B cell (primary cell): ENCODE measurements at regions not wholly inside any gene's neighbourhood (a gene's known extent, or its start where the extent isn't known, plus 50 kb on each side); places are given as distances from the start of the nearest gene placed in this dataset.

Experiments used
- ATAC-seq: fragments of 200-7000 bp; cut with Tn5 transposase; one replicate; pipeline ENCODE4 v1.10.0; 2021; ENCODE audit warnings: low read depth, mild to moderate bottlenecking, moderate number of reproducible peaks, moderate library complexity
- CTCF ChIA-PET: fragments of 350-600 bp; sonication (Branson Sonifier 250); formaldehyde crosslinking; loops from one replicate; lab custom pipeline; 2021; ENCODE audit warnings: antibody characterized with exemption, inconsistent platforms; lab: Charles Lee
- POLR2A ChIA-PET: fragments of 350-600 bp; sonication (Branson Sonifier 250); formaldehyde crosslinking; loops from one replicate; lab custom pipeline; 2021; ENCODE audit warnings: antibody characterized with exemption; lab: Charles Lee
- DNase-seq: peaks from one replicate; pipeline ENCODE4 v3.0.0; 2013
- H2AFZ ChIP-seq: 2 replicates; pipeline ENCODE4 v1.6.1; 2012; ENCODE audit warnings: mild to moderate bottlenecking, low read depth, low read length; ENCODE audit not compliant: insufficient read depth, poor library complexity, severe bottlenecking
- H3K27ac ChIP-seq, 2 donors: 1 replicate in 1 of 2; 2 replicates in 1 of 2; pipeline ENCODE4 v1.5.1; 2012 to 2013; ENCODE audit warnings: low read length in 2 of 2, mild to moderate bottlenecking in 2 of 2, moderate library complexity in 1 of 2
- H3K27me3 ChIP-seq, 4 experiments: fragments of 200-600 bp in 1 of 4; sonication (generic) in 1 of 4; replicated peaks in 1 of 4; 1 replicate in 2 of 4; 2 replicates in 2 of 4; pipeline versions ENCODE4 v1.6.1 to v1.7.0; 2013 to 2016; ENCODE audit warnings: low read length in 3 of 4, mild to moderate bottlenecking in 2 of 4, mixed read lengths in 1 of 4, moderate library complexity in 1 of 4; ENCODE audit not compliant: insufficient read depth in 4 of 4, control insufficient read depth in 3 of 4; ENCODE audit errors: control extremely low read depth in 1 of 4
- H3K36me3 ChIP-seq, 2 experiments: replicated peaks in 1 of 2; 1 replicate in 1 of 2; 2 replicates in 1 of 2; pipeline versions ENCODE4 v1.6.1 to v1.7.1; 2013; ENCODE audit warnings: low read length in 1 of 2; ENCODE audit not compliant: insufficient read depth in 2 of 2, control insufficient read depth in 1 of 2; ENCODE audit errors: control extremely low read depth in 1 of 2, extremely low read depth in 1 of 2
- H3K4me1 ChIP-seq, 2 donors: fragments of 200-600 bp in 1 of 2; sonication (generic) in 1 of 2; 1 replicate in 1 of 2; 2 replicates in 1 of 2; pipeline versions ENCODE4 v1.5.1 to v1.6.1; 2013 to 2017; ENCODE audit warnings: low read length in 2 of 2; ENCODE audit not compliant: control insufficient read depth in 2 of 2, insufficient read depth in 2 of 2
- H3K4me2 ChIP-seq: replicated peaks from 2 replicates; pipeline ENCODE3; 2012; ENCODE audit warnings: mild to moderate bottlenecking, low read depth, low read length; ENCODE audit not compliant: poor library complexity, severe bottlenecking
- H3K4me3 ChIP-seq, 5 experiments: fragments of 200-600 bp in 1 of 5; sonication (generic) in 1 of 5; 1 replicate in 3 of 5; 2 replicates in 2 of 5; pipeline versions ENCODE4 v1.5.1 to v1.7.0; 2011 to 2016; ENCODE audit warnings: low read length in 4 of 5, mild to moderate bottlenecking in 4 of 5, low read depth in 2 of 5, control low read depth in 1 of 5, moderate library complexity in 1 of 5; ENCODE audit not compliant: insufficient read depth in 1 of 5; ENCODE audit errors: control extremely low read depth in 1 of 5, extremely low read depth in 1 of 5
- H3K79me2 ChIP-seq: fragments of 200-600 bp; sonication (generic); one replicate; pipeline ENCODE4 v1.6.0; 2016; ENCODE audit warnings: low read length; ENCODE audit not compliant: control insufficient read depth, insufficient read depth
- H3K9ac ChIP-seq: fragments of 200-600 bp; sonication (generic); 2 replicates; pipeline ENCODE4 v1.6.1; 2017; ENCODE audit warnings: mild to moderate bottlenecking, low read length, moderate library complexity
- H3K9me3 ChIP-seq, 3 donors: one replicate each; pipeline versions ENCODE4 v1.6.1 to v1.7.1; 2013; ENCODE audit warnings: low read length in 2 of 3; ENCODE audit not compliant: control insufficient read depth in 2 of 3, insufficient read depth in 1 of 3; ENCODE audit errors: control extremely low read depth in 1 of 3
- H4K20me1 ChIP-seq: 2 replicates; pipeline ENCODE4 v1.6.0; 2012; ENCODE audit warnings: mild to moderate bottlenecking, low read length; ENCODE audit not compliant: insufficient read depth, control insufficient read depth, poor library complexity, severe bottlenecking
- H3K27ac Mint-ChIP-seq: one replicate; pipeline ENCODE4 v1.8.0; 2021; ENCODE audit warnings: mixed read lengths
- H3K27me3 Mint-ChIP-seq: one replicate; pipeline ENCODE4 v1.8.0; 2021; ENCODE audit warnings: mixed read lengths
- H3K4me1 Mint-ChIP-seq: one replicate; pipeline ENCODE4 v1.8.0; 2021; ENCODE audit warnings: mixed read lengths
- H3K4me3 Mint-ChIP-seq: one replicate; pipeline ENCODE4 v1.8.0; 2021; ENCODE audit warnings: mixed read lengths
- H3K9me3 Mint-ChIP-seq: one replicate; pipeline ENCODE4 v1.8.0; 2022; ENCODE audit warnings: mixed read lengths; ENCODE audit not compliant: insufficient read depth
- CTCF ChIP-seq: fragments of 200-600 bp; IDR thresholded peaks from one replicate; pipeline ENCODE4 v1.8.0; 2022; ENCODE audit warnings: antibody characterized with exemption, mild to moderate bottlenecking
- EZH2 ChIP-seq: IDR thresholded peaks from 2 replicates; pipeline ENCODE4 v1.6.1; 2012; ENCODE audit warnings: borderline replicate concordance, low read depth, mild to moderate bottlenecking, moderate library complexity, low read length; ENCODE audit not compliant: insufficient read depth, poor library complexity, severe bottlenecking
- WGBS: methylation state at CpG from one replicate; pipeline ENCODE4 v1.1.5; 2013; ENCODE audit warnings: missing lambda C conversion rate; ENCODE audit not compliant: insufficient coverage; 5-methylcytosine and 5-hydroxymethylcytosine counted together
- intact Hi-C: fragments of 100-400 bp; cut with micrococcal nuclease; formaldehyde crosslinking; loops from one replicate; pipeline ENCODE4 v1.10.0; 2022

DNA sequence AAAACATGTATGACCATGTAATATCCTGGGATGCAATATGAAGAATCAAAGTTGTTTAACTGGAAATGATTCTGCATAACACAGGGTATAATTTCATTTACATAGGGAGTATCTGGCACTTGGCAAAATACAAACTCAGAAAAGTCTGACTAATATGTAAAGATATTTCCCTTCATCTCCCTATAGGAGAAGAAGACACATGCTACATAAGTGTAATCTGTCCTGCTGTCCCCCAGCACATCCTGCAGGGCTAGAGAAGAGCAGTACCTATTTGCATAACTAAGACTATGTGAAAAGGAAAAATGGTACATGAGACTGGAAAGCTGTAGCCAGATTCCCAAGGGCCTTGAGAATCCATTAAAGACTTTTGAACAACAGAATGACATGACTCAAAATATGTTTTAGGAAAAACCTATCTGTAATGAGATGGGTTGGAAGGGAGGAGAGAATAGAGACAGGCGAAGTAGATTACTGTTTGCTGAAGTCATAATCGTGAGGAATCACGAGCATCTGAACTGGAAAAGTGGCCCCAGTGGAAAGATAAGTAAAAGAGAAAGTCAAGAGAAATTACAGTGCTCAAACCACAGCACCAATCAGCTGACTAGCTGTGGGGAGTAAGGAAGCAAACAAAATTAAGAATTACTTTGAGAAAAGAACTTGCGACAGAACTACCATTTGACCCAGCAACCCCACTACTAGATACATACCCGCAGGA, 155.1 kb upstream of the HMGA2 start:
- DNase-seq, result no peak
- intact Hi-C loops, result no loop called here
- Histone ChIP-seq H2AFZ (no peak overlapping the region), H3K4me2 (no peak overlapping the region), H4K20me1 (no peaks in the 10 kb centered on the region), H3K79me2 (no peaks in the 10 kb centered on the region), H3K9ac (no peak overlapping the region), H3K4me1 (no peaks in the 10 kb centered on the region), H3K27ac (no peak overlapping the region), H3K4me3 (no peak overlapping the region), H3K27me3 (no peaks in the 10 kb centered on the region), H3K9me3 (no peaks in the 10 kb centered on the region), H3K36me3 (no peaks in the 10 kb centered on the region)
- ATAC-seq, result no peak
- CTCF ChIA-PET, result no interaction called here
- WGBS, result 100% methylated on average over 2 of the region's 5 CpGs
- Mint-ChIP-seq H3K4me1 (no peaks in the 10 kb centered on the region), H3K27me3 (peaks cover 3% of the 10 kb centered on the region), H3K27ac (no peak overlapping the region), H3K9me3 (no peaks in the 10 kb centered on the region), H3K4me3 (no peak overlapping the region)
- TF ChIP-seq EZH2 (no peak), CTCF (no peak)
- POLR2A ChIA-PET, result no interaction called here

- no peaks in the 10 kb centered on the region for H3K4me1 Mint-ChIP-seq
- TF ChIP-seq EZH2 (no peak), CTCF (no peak)
- 100% methylated on average over 1 of the region's 3 CpGs for WGBS
- H3K9me3 ChIP-seq, result no peaks in the 10 kb centered on the region
- no peak overlapping the region for H3K27ac ChIP-seq
- H3K36me3 ChIP-seq, result no peaks in the 10 kb centered on the region
- POLR2A ChIA-PET, result no interaction called here
- H3K27ac Mint-ChIP-seq, result no peak overlapping the region
- no peaks in the 10 kb centered on the region for H4K20me1 ChIP-seq
- peaks cover 3% of the 10 kb centered on the region for H3K27me3 Mint-ChIP-seq
- H3K9ac ChIP-seq, result no peak overlapping the region
- no peaks in the 10 kb centered on the region for H3K4me1 ChIP-seq
- DNase-seq (no peak), ATAC-seq (no peak)
- no peak overlapping the region for H2AFZ ChIP-seq
- H3K4me3 Mint-ChIP-seq, result no peak overlapping the region
- H3K4me2 ChIP-seq, result no peak overlapping the region
- intact Hi-C loops, result no loop called here
- H3K4me3 ChIP-seq, result no peak overlapping the region
- no peaks in the 10 kb centered on the region for H3K27me3 ChIP-seq
- no peaks in the 10 kb centered on the region for H3K9me3 Mint-ChIP-seq
- no peaks in the 10 kb centered on the region for H3K79me2 ChIP-seq
- CTCF ChIA-PET, result no interaction called here
Measured at GRCh38 chr12:65670775-65671174, 153.5 kb upstream of the HMGA2 start.
